Tibial nerve (tissue), 4 donors: ENCODE measurements at regions not wholly inside any gene's neighbourhood (a gene's known extent, or its start where the extent isn't known, plus 50 kb on each side); places are given as distances from the start of the nearest gene placed in this dataset.

Experiments
- DNase-seq, 2 donors: peaks; one replicate each; pipeline ENCODE4 v3.0.0-alpha.2; 2019; ENCODE audit warnings: low spot score in 2 of 2
- H3K27ac ChIP-seq, 4 donors: fragments of 200-600 bp; sonication (generic) in 3 of 4; one replicate each; pipeline ENCODE4 v1.5.1; 2017 to 2019; ENCODE audit warnings: mild to moderate bottlenecking in 1 of 4
- H3K27me3 ChIP-seq, 2 donors: fragments of 200-600 bp; sonication (generic) in 1 of 2; one replicate each; pipeline versions ENCODE4 v1.5.1 to v1.6.0; 2017 to 2019
- H3K36me3 ChIP-seq, 3 donors: fragments of 200-600 bp; sonication (generic); one replicate each; pipeline ENCODE4 v1.5.1; 2018 to 2019
- H3K4me1 ChIP-seq, 4 donors: fragments of 200-600 bp; sonication (generic) in 3 of 4; one replicate each; pipeline ENCODE4 v1.5.1; 2017 to 2019
- H3K4me3 ChIP-seq, 4 donors: fragments of 200-600 bp; sonication (generic) in 3 of 4; one replicate each; pipeline ENCODE4 v1.5.1; 2017 to 2019; ENCODE audit warnings: mild to moderate bottlenecking in 1 of 4, moderate library complexity in 1 of 4
- H3K9me3 ChIP-seq, 4 donors: fragments of 200-600 bp; sonication (generic) in 3 of 4; one replicate each; pipeline ENCODE4 v1.5.1; 2017 to 2019
- CTCF ChIP-seq, 5 experiments: fragments of 200-600 bp in 3 of 5; fragments of 450-650 bp in 2 of 5; sonication (generic) in 3 of 5; IDR thresholded peaks; one replicate each; pipeline ENCODE4 v1.5.1; 2016 to 2019; ENCODE audit warnings: antibody characterized with exemption in 5 of 5, mild to moderate bottlenecking in 3 of 5, moderate library complexity in 2 of 5
- EP300 ChIP-seq, 2 donors: sonication (generic); formaldehyde crosslinking; IDR thresholded peaks; one replicate each; pipeline ENCODE4 v1.6.1; 2017; ENCODE audit warnings: antibody characterized with exemption in 2 of 2, mild to moderate bottlenecking in 1 of 2
- POLR2A ChIP-seq, 2 donors: fragments of 450-650 bp; IDR thresholded peaks; one replicate each; pipeline ENCODE4 v1.6.1; 2017; ENCODE audit warnings: antibody characterized with exemption in 2 of 2, mild to moderate bottlenecking in 2 of 2, moderate library complexity in 2 of 2
- WGBS, 2 donors: methylation state at CpG; one replicate each; pipeline ENCODE4 v1.1.5; 2018; 5-methylcytosine and 5-hydroxymethylcytosine counted together

- H3K4me1 ChIP-seq, result no peaks in the 10 kb centered on the region
- DNase-seq, result no peak
- no peaks in the 10 kb centered on the region for H3K27me3 ChIP-seq
- no peaks in the 10 kb centered on the region for H3K36me3 ChIP-seq
- no peak overlapping the region for H3K4me3 ChIP-seq
- 57 to 66% methylated on average over 5 of the region's 5 CpGs for WGBS, 2 donors
- TF ChIP-seq POLR2A (IDR thresholded peaks at IDR 0.05) (no peak), EP300 (IDR thresholded peaks at IDR 0.05) (no peak), CTCF (IDR thresholded peaks at IDR 0.05) (no peak)
- H3K27ac ChIP-seq, result no peak overlapping the region
- peaks cover 0 to 5% (median 0%) of the 10 kb centered on the region in 4 donors for H3K9me3 ChIP-seq
Measured at GRCh38 chr12:115102450-115102849, 418.5 kb upstream of the TBX3 start.

GRCh38 chr12:115101520-115101919 is 417.5 kb upstream of the TBX3 start:
- Histone ChIP-seq H3K4me3 (no peak overlapping the region), H3K9me3 (peaks cover 0 to 5% (median 0%) of the 10 kb centered on the region in 4 donors), H3K27ac (no peak overlapping the region), H3K36me3 (no peaks in the 10 kb centered on the region), H3K27me3 (no peaks in the 10 kb centered on the region), H3K4me1 (no peaks in the 10 kb centered on the region)
- TF ChIP-seq POLR2A (IDR thresholded peaks at IDR 0.05), result no peak
- TF ChIP-seq EP300 (IDR thresholded peaks at IDR 0.05), result no peak
- no peak for TF ChIP-seq CTCF (IDR thresholded peaks at IDR 0.05)
- DNase-seq, result no peak
- WGBS, 2 donors, result 89 to 95% methylated on average over 1 of the region's 1 CpG

GRCh38 chr12:115097416-115097815 is 413.4 kb upstream of the TBX3 start:
- H3K36me3 ChIP-seq, result no peaks in the 10 kb centered on the region
- WGBS, 2 donors, result 77 to 81% methylated on average over 5 of the region's 5 CpGs
- H3K9me3 ChIP-seq, result no peaks in the 10 kb centered on the region
- H3K4me3 ChIP-seq, result no peak overlapping the region
- TF ChIP-seq EP300 (IDR thresholded peaks at IDR 0.05) (no peak), CTCF (IDR thresholded peaks at IDR 0.05) (no peak), POLR2A (IDR thresholded peaks at IDR 0.05) (no peak)
- no peaks in the 10 kb centered on the region for H3K4me1 ChIP-seq
- DNase-seq, result no peak
- no peaks in the 10 kb centered on the region for H3K27me3 ChIP-seq
- no peak overlapping the region for H3K27ac ChIP-seq

- Histone ChIP-seq H3K4me3 (no peak overlapping the region), H3K27me3 (no peaks in the 10 kb centered on the region), H3K4me1 (no peaks in the 10 kb centered on the region), H3K9me3 (no peaks in the 10 kb centered on the region), H3K27ac (no peak overlapping the region), H3K36me3 (no peaks in the 10 kb centered on the region)
- DNase-seq, result no peak
- no peak for TF ChIP-seq EP300 (IDR thresholded peaks at IDR 0.05)
- no peak for TF ChIP-seq POLR2A (IDR thresholded peaks at IDR 0.05)
- no peak for TF ChIP-seq CTCF (IDR thresholded peaks at IDR 0.05)
- WGBS, 2 donors, result 56 to 71% methylated on average over 1 to 2 of the region's 2 CpGs
Measured at GRCh38 chr12:115096588-115097397, 412.8 kb upstream of the TBX3 start.

- TF ChIP-seq CTCF (IDR thresholded peaks at IDR 0.05) (no peak), EP300 (IDR thresholded peaks at IDR 0.05) (no peak), POLR2A (IDR thresholded peaks at IDR 0.05) (no peak)
- Histone ChIP-seq H3K4me1 (no peaks in the 10 kb centered on the region), H3K27ac (no peak overlapping the region), H3K9me3 (no peaks in the 10 kb centered on the region), H3K4me3 (no peak overlapping the region), H3K36me3 (no peaks in the 10 kb centered on the region), H3K27me3 (no peaks in the 10 kb centered on the region)
- WGBS, 2 donors, result 84 to 87% methylated on average over 10 of the region's 10 CpGs
- no peak for DNase-seq
Measured at GRCh38 chr12:115095073-115095748, 411.2 kb upstream of the TBX3 start.
